NT2/D1 (cell line): ENCODE measurements at regions not wholly inside any gene's neighbourhood (a gene's known extent, or its start where the extent isn't known, plus 50 kb on each side); places are given as distances from the start of the nearest gene placed in this dataset.

Source experiments
- DNase-seq: peaks from one replicate; pipeline ENCODE4 v3.0.0-alpha.2; 2011; ENCODE audit warnings: low read depth, low spot score
- H3K27me3 ChIP-seq: 2 replicates; pipeline ENCODE4 v1.6.0; 2011; ENCODE audit warnings: mild to moderate bottlenecking; ENCODE audit not compliant: insufficient read length, insufficient read depth
- H3K36me3 ChIP-seq: 2 replicates; pipeline ENCODE4 v1.6.1; 2011; ENCODE audit warnings: mild to moderate bottlenecking, low read length, mixed read lengths; ENCODE audit not compliant: insufficient read depth, insufficient read length
- H3K4me1 ChIP-seq: 2 replicates; pipeline ENCODE4 v1.5.1; 2011; ENCODE audit not compliant: insufficient read depth, insufficient read length
- H3K4me3 ChIP-seq: 2 replicates; pipeline ENCODE4 v1.5.1; 2011; ENCODE audit warnings: low read depth; ENCODE audit not compliant: insufficient read length
- H3K9ac ChIP-seq: 2 replicates; pipeline ENCODE4 v1.6.0; 2011; ENCODE audit warnings: low read depth; ENCODE audit not compliant: insufficient read length
- H3K9me3 ChIP-seq: 2 replicates; pipeline ENCODE4 v1.5.1; 2011; ENCODE audit warnings: mild to moderate bottlenecking, low read length; ENCODE audit not compliant: insufficient read depth
- SUZ12 ChIP-seq: IDR thresholded peaks from 2 replicates; pipeline ENCODE4 v1.6.1; 2011; ENCODE audit not compliant: insufficient read length, insufficient read depth; ENCODE audit errors: extremely low read depth
- YY1 ChIP-seq: IDR thresholded peaks from 2 replicates; pipeline ENCODE4 v1.6.1; 2011; ENCODE audit not compliant: insufficient read length, insufficient read depth
- ZNF274 ChIP-seq: IDR thresholded peaks from 2 replicates; pipeline ENCODE4 v1.6.1; 2011; ENCODE audit warnings: mild to moderate bottlenecking, low read depth, low read length

DNA sequence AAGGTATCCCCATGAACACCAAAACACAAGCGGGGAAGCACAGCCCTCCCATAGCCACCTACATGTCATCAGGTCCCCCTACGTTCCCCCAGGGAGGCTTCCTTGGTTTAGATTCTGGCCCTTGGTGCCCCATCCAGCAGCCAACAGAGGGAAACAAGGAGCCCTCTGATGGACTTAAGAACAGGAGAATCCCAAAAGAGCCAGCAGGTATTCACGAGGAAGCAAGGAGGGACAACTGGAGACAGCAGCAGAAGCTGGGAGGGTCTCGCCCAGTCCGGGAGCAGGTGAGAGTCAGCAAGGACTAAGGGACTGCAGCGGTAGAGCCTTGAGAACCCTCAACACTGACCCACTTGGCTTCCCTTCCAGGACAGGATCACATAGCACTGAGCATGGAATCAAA lies 58.4 kb upstream of the TOP1 start:
- H3K4me3 ChIP-seq: no peak overlapping the region
- no peaks in the 10 kb centered on the region for H3K9me3 ChIP-seq
- no peaks in the 10 kb centered on the region for H3K36me3 ChIP-seq
- H3K4me1 ChIP-seq: peaks cover 3% of the 10 kb centered on the region
- TF ChIP-seq YY1: no peak
- TF ChIP-seq SUZ12: no peak
- TF ChIP-seq ZNF274: no peak
- no peak for DNase-seq
- no peak overlapping the region for H3K9ac ChIP-seq
- H3K27me3 ChIP-seq: peaks cover 2% of the 10 kb centered on the region

DNA sequence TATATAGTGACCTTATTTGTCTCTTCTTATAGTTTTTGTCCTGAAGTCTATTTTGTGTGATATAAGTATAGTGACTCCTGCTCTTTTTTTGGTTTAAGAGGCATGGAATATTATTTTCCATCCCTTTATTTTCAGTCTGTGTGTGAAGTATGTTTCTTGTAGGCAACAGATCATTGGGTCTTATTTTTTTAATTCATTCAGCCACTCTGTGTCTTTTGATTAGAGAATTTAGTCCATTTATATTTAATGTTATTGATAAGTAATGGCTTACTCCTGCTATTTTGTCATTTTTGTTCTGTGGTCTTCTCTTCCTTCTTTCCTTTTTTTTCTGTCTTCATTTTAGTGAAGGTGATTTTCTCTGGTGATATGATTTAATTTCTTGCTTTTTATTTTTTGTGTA lies 51.4 kb upstream of the TOP1 start:
- H3K36me3 ChIP-seq: no peaks in the 10 kb centered on the region
- no peak for DNase-seq
- H3K9ac ChIP-seq: no peak overlapping the region
- peaks cover 19% of the 10 kb centered on the region for H3K9me3 ChIP-seq
- no peaks in the 10 kb centered on the region for H3K4me1 ChIP-seq
- H3K4me3 ChIP-seq: no peak overlapping the region
- no peak for TF ChIP-seq YY1
- TF ChIP-seq ZNF274: no peak
- TF ChIP-seq SUZ12: no peak
- no peaks in the 10 kb centered on the region for H3K27me3 ChIP-seq

DNA sequence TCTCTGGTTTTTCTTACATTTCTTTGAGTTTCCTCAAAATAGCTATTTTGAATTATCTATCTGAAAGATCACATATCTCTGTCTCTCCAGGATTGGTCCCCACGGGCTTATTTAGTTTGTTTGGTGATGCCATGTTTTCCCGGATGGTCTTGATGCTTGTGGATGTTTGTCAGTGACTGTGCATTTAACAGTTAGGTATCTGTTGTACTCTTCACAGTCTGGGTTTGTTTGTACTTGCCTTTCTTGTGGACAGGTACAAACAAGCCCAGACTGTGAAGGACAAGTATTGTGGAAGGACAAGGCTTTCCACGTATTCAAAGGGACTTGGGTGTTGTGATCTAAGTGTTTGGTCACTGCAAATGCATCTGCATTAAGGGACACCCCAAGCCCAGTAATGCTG lies 49.9 kb upstream of the TOP1 start:
- TF ChIP-seq YY1 (no peak), ZNF274 (no peak), SUZ12 (no peak)
- DNase-seq: no peak
- H3K9ac ChIP-seq: no peak overlapping the region

More for the DNA sequence above, 49.9 kb upstream of the TOP1 start:
- H3K9me3 ChIP-seq: peaks cover 19% of the 10 kb centered on the region
- no peaks in the 10 kb centered on the region for H3K27me3 ChIP-seq
- no peak overlapping the region for H3K4me3 ChIP-seq
- H3K36me3 ChIP-seq: no peaks in the 10 kb centered on the region
- H3K4me1 ChIP-seq: no peaks in the 10 kb centered on the region
